ENCODE measurements at regions not wholly inside any gene's neighbourhood (a gene's known extent, or its start where the extent isn't known, plus 50 kb on each side); places are given as distances from the start of the nearest gene placed in this dataset.

- H3K36me3 ChIP-seq (replicated peaks): no peaks in the 10 kb centered on the region
- in situ Hi-C loops (cut with MboI; ENCODE audit: low sequenced_read_pairs): no loop called here
- no peak for DNase-seq (ENCODE audit: low spot score in 2 of 2)
- no peak overlapping the region for H3K4me3 ChIP-seq
- H3K27me3 ChIP-seq (ENCODE audit: low read depth): no peaks in the 10 kb centered on the region
- peaks cover 13% of the 10 kb centered on the region for H3K4me1 ChIP-seq
- no peaks in the 10 kb centered on the region for H3K9me3 ChIP-seq
Measured at GRCh38 chr1:193472430-193472829, 286.0 kb upstream of the B3GALT2 start.

GRCh38 chr1:193471981-193472380 lies 285.6 kb upstream of the B3GALT2 start:
- Histone ChIP-seq H3K4me3 (no peak overlapping the region), H3K36me3 (replicated peaks) (no peaks in the 10 kb centered on the region), H3K9me3 (no peaks in the 10 kb centered on the region), H3K4me1 (peaks cover 13% of the 10 kb centered on the region), H3K27me3 (ENCODE audit: low read depth) (no peaks in the 10 kb centered on the region)
- no peak for DNase-seq (ENCODE audit: low spot score in 2 of 2)
- in situ Hi-C loops (cut with MboI; ENCODE audit: low sequenced_read_pairs): no loop called here

- no peak for DNase-seq (ENCODE audit: low spot score in 2 of 2)
- H3K36me3 ChIP-seq (replicated peaks): no peaks in the 10 kb centered on the region
- H3K9me3 ChIP-seq: no peaks in the 10 kb centered on the region
- peaks cover 21% of the 10 kb centered on the region for H3K4me1 ChIP-seq
- no peak overlapping the region for H3K4me3 ChIP-seq
- in situ Hi-C loops (cut with MboI; ENCODE audit: low sequenced_read_pairs): no loop called here
- no peaks in the 10 kb centered on the region for H3K27me3 ChIP-seq (ENCODE audit: low read depth)
Measured at GRCh38 chr1:193463326-193463932, 277.0 kb upstream of the B3GALT2 start.

- peaks cover 21% of the 10 kb centered on the region for H3K4me1 ChIP-seq
- no peaks in the 10 kb centered on the region for H3K27me3 ChIP-seq (ENCODE audit: low read depth)
- no peaks in the 10 kb centered on the region for H3K36me3 ChIP-seq (replicated peaks)
- H3K9me3 ChIP-seq: no peaks in the 10 kb centered on the region
- peak; percentile 72 to 87 for DNase-seq (ENCODE audit: low spot score in 2 of 2)
- in situ Hi-C loops (cut with MboI; ENCODE audit: low sequenced_read_pairs): no loop called here
- H3K4me3 ChIP-seq: no peak overlapping the region
Measured at GRCh38 chr1:193462629-193463320, 276.4 kb upstream of the B3GALT2 start.

GRCh38 chr1:193458628-193459027 lies 272.2 kb upstream of the B3GALT2 start:
- Histone ChIP-seq H3K27me3 (ENCODE audit: low read depth) (no peaks in the 10 kb centered on the region), H3K9me3 (no peaks in the 10 kb centered on the region), H3K4me1 (peaks cover 25% of the 10 kb centered on the region), H3K4me3 (no peak overlapping the region), H3K36me3 (replicated peaks) (no peaks in the 10 kb centered on the region)
- in situ Hi-C loops (cut with MboI; ENCODE audit: low sequenced_read_pairs): no loop called here
- DNase-seq (ENCODE audit: low spot score in 2 of 2): no peak

GRCh38 chr1:193457676-193458075 lies 271.3 kb upstream of the B3GALT2 start:
- H3K4me3 ChIP-seq: no peak overlapping the region

GRCh38 chr1:193456811-193457280 lies 270.4 kb upstream of the B3GALT2 start:
- H3K27me3 ChIP-seq (ENCODE audit: low read depth): no peaks in the 10 kb centered on the region
- H3K36me3 ChIP-seq (replicated peaks): no peaks in the 10 kb centered on the region
- H3K4me3 ChIP-seq: no peak overlapping the region
- DNase-seq (ENCODE audit: low spot score in 2 of 2): no peak
- H3K4me1 ChIP-seq: peaks cover 9% of the 10 kb centered on the region
- in situ Hi-C loops (cut with MboI; ENCODE audit: low sequenced_read_pairs): no loop called here
- H3K9me3 ChIP-seq: no peaks in the 10 kb centered on the region

More at GRCh38 chr1:193457676-193458075, 271.3 kb upstream of the B3GALT2 start:
- Histone ChIP-seq H3K9me3 (no peaks in the 10 kb centered on the region), H3K27me3 (ENCODE audit: low read depth) (no peaks in the 10 kb centered on the region), H3K36me3 (replicated peaks) (no peaks in the 10 kb centered on the region), H3K4me1 (peaks cover 17% of the 10 kb centered on the region)
- in situ Hi-C loops (cut with MboI; ENCODE audit: low sequenced_read_pairs): no loop called here
- DNase-seq (ENCODE audit: low spot score in 2 of 2): no peak

GRCh38 chr1:193451606-193452005 lies 265.2 kb upstream of the B3GALT2 start:
- in situ Hi-C loops (cut with MboI; ENCODE audit: low sequenced_read_pairs): no loop called here
- Histone ChIP-seq H3K4me3 (no peak overlapping the region), H3K27me3 (ENCODE audit: low read depth) (no peaks in the 10 kb centered on the region), H3K36me3 (replicated peaks) (no peaks in the 10 kb centered on the region), H3K9me3 (no peaks in the 10 kb centered on the region), H3K4me1 (no peaks in the 10 kb centered on the region)
- DNase-seq (ENCODE audit: low spot score in 2 of 2): no peak

- H3K27me3 ChIP-seq (ENCODE audit: low read depth): no peaks in the 10 kb centered on the region
- in situ Hi-C loops (cut with MboI; ENCODE audit: low sequenced_read_pairs): no loop called here
Measured at GRCh38 chr1:193451001-193451400, 264.6 kb upstream of the B3GALT2 start.

GRCh38 chr1:193448682-193449461 lies 262.5 kb upstream of the B3GALT2 start:
- Histone ChIP-seq H3K9me3 (no peaks in the 10 kb centered on the region), H3K27me3 (ENCODE audit: low read depth) (no peaks in the 10 kb centered on the region), H3K4me1 (no peaks in the 10 kb centered on the region), H3K4me3 (no peak overlapping the region), H3K36me3 (replicated peaks) (no peaks in the 10 kb centered on the region)
- in situ Hi-C loops (cut with MboI; ENCODE audit: low sequenced_read_pairs): no loop called here
- no peak for DNase-seq (ENCODE audit: low spot score in 2 of 2)

More at GRCh38 chr1:193451001-193451400, 264.6 kb upstream of the B3GALT2 start:
- DNase-seq (ENCODE audit: low spot score in 2 of 2): no peak
- Histone ChIP-seq H3K36me3 (replicated peaks) (no peaks in the 10 kb centered on the region), H3K4me1 (no peaks in the 10 kb centered on the region), H3K4me3 (no peak overlapping the region), H3K9me3 (no peaks in the 10 kb centered on the region)

GRCh38 chr1:193443886-193444285 lies 257.5 kb upstream of the B3GALT2 start:
- DNase-seq (ENCODE audit: low spot score in 2 of 2): no peak
- in situ Hi-C loops (cut with MboI; ENCODE audit: low sequenced_read_pairs): no loop called here

GRCh38 chr1:193438771-193439170 lies 252.4 kb upstream of the B3GALT2 start:
- H3K36me3 ChIP-seq (replicated peaks): no peaks in the 10 kb centered on the region
- H3K4me3 ChIP-seq: no peak overlapping the region
- in situ Hi-C loops (cut with MboI; ENCODE audit: low sequenced_read_pairs): no loop called here
- no peaks in the 10 kb centered on the region for H3K27me3 ChIP-seq (ENCODE audit: low read depth)
- H3K9me3 ChIP-seq: no peaks in the 10 kb centered on the region
- DNase-seq (ENCODE audit: low spot score in 2 of 2): no peak
- H3K4me1 ChIP-seq: no peaks in the 10 kb centered on the region

More at GRCh38 chr1:193443886-193444285, 257.5 kb upstream of the B3GALT2 start:
- Histone ChIP-seq H3K9me3 (no peaks in the 10 kb centered on the region), H3K4me1 (no peaks in the 10 kb centered on the region), H3K27me3 (ENCODE audit: low read depth) (no peaks in the 10 kb centered on the region), H3K4me3 (no peak overlapping the region), H3K36me3 (replicated peaks) (no peaks in the 10 kb centered on the region)

GRCh38 chr1:193438312-193438711 lies 251.9 kb upstream of the B3GALT2 start:
- Histone ChIP-seq H3K4me3 (no peak overlapping the region), H3K9me3 (no peaks in the 10 kb centered on the region), H3K36me3 (replicated peaks) (no peaks in the 10 kb centered on the region), H3K4me1 (no peaks in the 10 kb centered on the region), H3K27me3 (ENCODE audit: low read depth) (no peaks in the 10 kb centered on the region)
- no peak for DNase-seq (ENCODE audit: low spot score in 2 of 2)
- in situ Hi-C loops (cut with MboI; ENCODE audit: low sequenced_read_pairs): no loop called here

GRCh38 chr1:193437785-193438184 lies 251.4 kb upstream of the B3GALT2 start:
- no peak for DNase-seq (ENCODE audit: low spot score in 2 of 2)
- H3K4me1 ChIP-seq: no peaks in the 10 kb centered on the region
- H3K27me3 ChIP-seq (ENCODE audit: low read depth): no peaks in the 10 kb centered on the region
- in situ Hi-C loops (cut with MboI; ENCODE audit: low sequenced_read_pairs): no loop called here
- no peaks in the 10 kb centered on the region for H3K36me3 ChIP-seq (replicated peaks)
- no peak overlapping the region for H3K4me3 ChIP-seq
- H3K9me3 ChIP-seq: peaks cover 4% of the 10 kb centered on the region
